RWPE1 (cell line): ENCODE measurements at regions not wholly inside any gene's neighbourhood (a gene's known extent, or its start where the extent isn't known, plus 50 kb on each side); places are given as distances from the start of the nearest gene placed in this dataset.
A peak's percentile ranks its signal among the peaks of the same experiment; 100 is the strongest.

ENCODE experiments used
- CTCF ChIA-PET: fragments of 350-600 bp; sonication (Branson Sonifier 250); formaldehyde crosslinking; extraction: SDS; loops from one replicate; lab custom pipeline; 2021; lab: Yijun Ruan, JAX
- POLR2A ChIA-PET: fragments of 400-600 bp; formaldehyde crosslinking; extraction: SDS; loops from one replicate; lab custom pipeline; 2020; ENCODE audit warnings: antibody characterized with exemption; ENCODE audit not compliant: low non-redundant PET; lab: Yijun Ruan, JAX
- DNase-seq: peaks from one replicate; pipeline ENCODE4 v3.0.0; 2012; ENCODE audit warnings: low spot score
- H3K27ac ChIP-seq: fragments of 450-650 bp; 2 replicates; pipeline ENCODE4 v1.5.1; 2017
- CTCF ChIP-seq: fragments of 450-650 bp; conservative IDR thresholded peaks from 2 replicates; pipeline ENCODE4 v1.5.1; 2017; ENCODE audit warnings: low read depth, mild to moderate bottlenecking

- ChIA-PET CTCF (interaction anchor here (0.6 to 0.7 kb wide), 3 partner anchors 13 to 163 kb away, joined by 3 to 4 read pairs (median 3); no protein-coding TSS in a partner anchor), POLR2A (no interaction called here)
- DNase-seq = no peak
Observed at GRCh38 chr6:50145125-50145524, 95.4 kb upstream of the DEFB112 start.

GRCh38 chr6:50147371-50147770 is 97.6 kb upstream of the DEFB112 start:
- ChIA-PET CTCF (no interaction called here), POLR2A (no interaction called here)
- H3K27ac ChIP-seq = no peak overlapping the region
- no peak for TF ChIP-seq CTCF
- DNase-seq = no peak

More at GRCh38 chr6:50145125-50145524, 95.4 kb upstream of the DEFB112 start:
- H3K27ac ChIP-seq = no peak overlapping the region
- TF ChIP-seq CTCF = peak; percentile 31

- ChIA-PET CTCF (no interaction called here), POLR2A (no interaction called here)
- no peak for TF ChIP-seq CTCF
- no peak for DNase-seq
- no peak overlapping the region for H3K27ac ChIP-seq
Observed at GRCh38 chr6:50180646-50181045, 130.9 kb upstream of the DEFB112 start.

GRCh38 chr6:50185006-50185405 is 135.3 kb upstream of the DEFB112 start:
- H3K27ac ChIP-seq = no peak overlapping the region
- CTCF ChIA-PET = no interaction called here
- POLR2A ChIA-PET = no interaction called here
- DNase-seq = no peak
- TF ChIP-seq CTCF = no peak

- ChIA-PET POLR2A (no interaction called here), CTCF (no interaction called here)
- no peak overlapping the region for H3K27ac ChIP-seq
- no peak for DNase-seq
- no peak for TF ChIP-seq CTCF
Observed at GRCh38 chr6:50187351-50187921, 137.7 kb upstream of the DEFB112 start.

- CTCF ChIA-PET = no interaction called here
- DNase-seq = no peak
- POLR2A ChIA-PET = no interaction called here
- H3K27ac ChIP-seq = no peak overlapping the region
- no peak for TF ChIP-seq CTCF
Observed at GRCh38 chr6:50198245-50198644, 148.5 kb upstream of the DEFB112 start.

GRCh38 chr6:50202766-50203165 is 153.0 kb upstream of the DEFB112 start:
- CTCF ChIA-PET = interaction anchor here (0.6 kb wide), 1 partner anchor 81 kb away, joined by 5 read pairs; no protein-coding TSS in a partner anchor
- DNase-seq = no peak
- POLR2A ChIA-PET = no interaction called here
- TF ChIP-seq CTCF = no peak
- H3K27ac ChIP-seq = no peak overlapping the region
